ENCODE measurements at regions not wholly inside any gene's neighbourhood (a gene's known extent, or its start where the extent isn't known, plus 50 kb on each side); places are given as distances from the start of the nearest gene placed in this dataset.

- no peak for DNase-seq
These were observed 58.7 kb upstream of the SH3RF3 start for GRCh38 chr2:109070290-109070689.

GRCh38 chr2:109069331-109070194 lies 59.4 kb upstream of the SH3RF3 start:
- DNase-seq, result no peak

- DNase-seq, result no peak
These were observed 60.2 kb upstream of the SH3RF3 start for GRCh38 chr2:109068811-109069210.

- DNase-seq, result no peak
These were observed 61.3 kb upstream of the SH3RF3 start for GRCh38 chr2:109067631-109068125.

GRCh38 chr2:109066917-109067597 lies 61.9 kb upstream of the SH3RF3 start:
- DNase-seq, result no peak

GRCh38 chr2:109066501-109066900 lies 62.5 kb upstream of the SH3RF3 start:
- no peak for DNase-seq

GRCh38 chr2:109065391-109065734 lies 63.6 kb upstream of the SH3RF3 start:
- DNase-seq, result no peak

- DNase-seq, result no peak
These were observed 64.2 kb upstream of the SH3RF3 start for GRCh38 chr2:109064660-109065390.

GRCh38 chr2:109062859-109063700 lies 65.9 kb upstream of the SH3RF3 start:
- DNase-seq, result no peak

GRCh38 chr2:109062145-109062858 lies 66.7 kb upstream of the SH3RF3 start:
- no peak for DNase-seq

GRCh38 chr2:109061736-109062135 lies 67.3 kb upstream of the SH3RF3 start:
- DNase-seq, result no peak

GRCh38 chr2:109060496-109060895 lies 68.5 kb upstream of the SH3RF3 start:
- DNase-seq, result no peak

- no peak for DNase-seq
These were observed 69.4 kb upstream of the SH3RF3 start for GRCh38 chr2:109059474-109060165.

GRCh38 chr2:109058802-109059201 lies 69.8 kb upstream of the EDAR start:
- no peak for DNase-seq

GRCh38 chr2:109058191-109058632 lies 69.2 kb upstream of the EDAR start:
- no peak for DNase-seq

- peak in 1 of 2 donors; percentile 18 for DNase-seq
These were observed 68.7 kb upstream of the EDAR start for GRCh38 chr2:109057686-109058085.

GRCh38 chr2:109055435-109055834 lies 66.4 kb upstream of the EDAR start:
- no peak for DNase-seq

- DNase-seq, result no peak
These were observed 65.8 kb upstream of the EDAR start for GRCh38 chr2:109054865-109055264.

GRCh38 chr2:109053716-109054115 lies 64.7 kb upstream of the EDAR start:
- no peak for DNase-seq

- DNase-seq, result no peak
These were observed 63.9 kb upstream of the EDAR start for GRCh38 chr2:109052922-109053321.

- DNase-seq, result no peak
These were observed 60.0 kb upstream of the EDAR start for GRCh38 chr2:109049022-109049421.

All from CD4-positive, alpha-beta T cell treated with Interleukin-4 for 1 hour (primary cell).